ENCODE measurements at regions not wholly inside any gene's neighbourhood (a gene's known extent, or its start where the extent isn't known, plus 50 kb on each side); places are given as distances from the start of the nearest gene placed in this dataset.

DNA sequence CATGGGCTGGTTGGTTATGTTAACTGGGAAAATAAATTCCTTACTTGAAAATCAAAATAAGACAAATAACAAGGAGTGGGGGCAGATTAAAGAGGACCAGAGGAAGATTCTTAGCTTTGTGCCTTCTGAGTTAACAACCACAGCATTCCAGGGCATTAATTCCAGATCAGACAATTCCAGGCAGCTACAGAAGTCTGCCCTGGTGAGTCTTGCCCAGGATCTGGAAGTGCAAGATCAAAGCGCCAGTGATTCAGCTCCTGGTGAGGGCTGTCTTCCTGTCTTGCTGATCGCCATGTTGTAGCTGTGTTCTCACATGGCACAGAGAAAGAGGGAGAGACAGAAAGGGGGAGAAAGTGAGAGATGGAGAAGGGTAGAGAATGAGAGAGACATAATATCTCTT lies 65.6 kb downstream of the ANXA2R start:
- TF ChIP-seq, protein P1, sequence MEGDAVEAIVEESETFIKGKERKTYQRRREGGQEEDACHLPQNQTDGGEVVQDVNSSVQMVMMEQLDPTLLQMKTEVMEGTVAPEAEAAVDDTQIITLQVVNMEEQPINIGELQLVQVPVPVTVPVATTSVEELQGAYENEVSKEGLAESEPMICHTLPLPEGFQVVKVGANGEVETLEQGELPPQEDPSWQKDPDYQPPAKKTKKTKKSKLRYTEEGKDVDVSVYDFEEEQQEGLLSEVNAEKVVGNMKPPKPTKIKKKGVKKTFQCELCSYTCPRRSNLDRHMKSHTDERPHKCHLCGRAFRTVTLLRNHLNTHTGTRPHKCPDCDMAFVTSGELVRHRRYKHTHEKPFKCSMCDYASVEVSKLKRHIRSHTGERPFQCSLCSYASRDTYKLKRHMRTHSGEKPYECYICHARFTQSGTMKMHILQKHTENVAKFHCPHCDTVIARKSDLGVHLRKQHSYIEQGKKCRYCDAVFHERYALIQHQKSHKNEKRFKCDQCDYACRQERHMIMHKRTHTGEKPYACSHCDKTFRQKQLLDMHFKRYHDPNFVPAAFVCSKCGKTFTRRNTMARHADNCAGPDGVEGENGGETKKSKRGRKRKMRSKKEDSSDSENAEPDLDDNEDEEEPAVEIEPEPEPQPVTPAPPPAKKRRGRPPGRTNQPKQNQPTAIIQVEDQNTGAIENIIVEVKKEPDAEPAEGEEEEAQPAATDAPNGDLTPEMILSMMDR (conservative IDR thresholded peaks at IDR 0.05; ENCODE audit: control insufficient read depth, insufficient read depth, low read depth, low read length): no peak
- no peak overlapping the region for H3K4me3 ChIP-seq (ENCODE audit: control insufficient read depth, low read depth, low read length)
- no peak for DNase-seq (ENCODE audit: low read depth)

DNA sequence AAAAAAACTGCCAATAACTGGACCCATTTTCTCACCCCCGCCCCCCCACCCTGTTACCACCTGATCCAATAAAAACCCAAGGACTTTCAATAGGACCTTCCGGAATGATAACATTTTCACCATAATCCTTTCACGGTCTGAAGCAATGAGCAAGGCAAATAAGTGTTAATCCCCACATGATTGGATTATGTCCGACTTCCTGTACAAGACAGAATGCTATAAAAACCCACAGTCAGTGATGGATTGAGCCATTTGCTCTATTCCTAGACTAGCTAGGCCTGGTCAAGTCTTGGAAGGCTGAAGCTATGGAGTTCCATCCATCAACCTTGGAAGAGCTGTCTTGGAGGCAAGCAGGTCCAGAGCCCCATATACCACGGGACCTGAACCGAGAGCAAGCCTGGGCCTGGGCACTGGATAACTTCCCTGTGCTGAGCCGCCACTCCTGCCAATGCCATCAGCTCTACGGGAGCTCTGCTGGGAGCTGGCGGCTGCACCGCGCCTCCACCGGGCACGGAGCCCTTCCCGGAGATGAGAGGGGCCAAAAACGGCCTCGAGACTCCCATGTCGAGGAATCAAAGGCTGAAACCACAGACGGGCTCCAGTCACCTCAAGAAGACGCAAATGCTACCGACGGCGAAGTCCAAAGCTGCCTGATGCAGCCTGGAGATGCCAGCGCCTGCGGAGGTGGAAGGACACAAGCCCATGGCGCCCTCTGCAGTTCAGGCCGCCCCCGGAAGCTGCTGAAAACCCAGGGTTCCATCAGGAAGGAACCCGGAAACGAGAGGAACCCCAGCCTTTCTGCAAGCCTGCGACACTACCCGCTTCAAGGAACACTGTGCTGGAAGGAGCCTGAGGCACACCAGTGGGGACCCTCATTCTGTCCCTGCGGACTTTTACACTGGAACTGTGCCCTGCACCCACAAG lies 69.2 kb downstream of the ANXA2R start:
- no peak overlapping the region for H3K4me3 ChIP-seq (ENCODE audit: control insufficient read depth, low read depth, low read length)
- DNase-seq (ENCODE audit: low read depth): no peak
- TF ChIP-seq, protein P1 (conservative IDR thresholded peaks at IDR 0.05; ENCODE audit: control insufficient read depth, insufficient read depth, low read depth, low read length): no peak

DNA sequence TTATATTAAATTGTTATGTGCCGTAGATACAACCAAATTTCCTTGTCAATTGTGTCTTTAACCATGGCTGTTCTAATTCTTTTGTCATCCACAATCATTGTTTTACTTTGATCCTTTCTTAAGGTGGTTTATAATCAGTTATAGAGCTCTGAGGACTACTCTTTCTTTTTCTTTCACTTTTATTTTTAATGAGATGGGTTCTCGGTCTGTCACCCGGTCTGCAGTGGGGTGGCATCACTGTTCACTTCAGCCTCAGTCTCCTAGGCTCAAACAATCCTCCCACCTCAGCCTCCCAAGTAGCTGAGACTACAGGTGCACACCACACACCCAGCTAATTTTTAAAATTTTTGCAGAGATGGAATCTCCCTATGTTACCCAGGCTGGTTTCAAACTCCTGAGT lies 74.2 kb downstream of the ANXA2R start:
- no peak overlapping the region for H3K4me3 ChIP-seq (ENCODE audit: control insufficient read depth, low read depth, low read length)
- DNase-seq (ENCODE audit: low read depth): no peak
- TF ChIP-seq, protein P1 (conservative IDR thresholded peaks at IDR 0.05; ENCODE audit: control insufficient read depth, insufficient read depth, low read depth, low read length): no peak

DNA sequence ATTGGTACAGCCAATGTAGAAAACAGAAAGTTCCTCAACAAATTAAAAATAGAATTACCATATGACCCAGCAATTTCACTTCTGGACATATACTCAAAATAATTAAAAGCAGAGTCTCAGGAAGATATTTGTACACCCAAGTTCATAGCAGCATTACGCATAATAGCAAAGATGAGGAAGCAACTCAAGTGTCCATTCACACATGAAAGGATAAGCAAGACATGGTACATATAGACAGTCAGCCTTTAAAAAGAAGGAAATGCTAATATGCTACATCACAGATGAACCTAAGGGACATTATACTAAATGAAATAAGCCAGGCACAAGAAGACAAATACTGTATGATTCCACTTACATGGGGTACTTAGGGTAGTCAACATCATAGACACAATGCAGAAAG lies 76.7 kb downstream of the ANXA2R start:
- no peak for DNase-seq (ENCODE audit: low read depth)
- TF ChIP-seq, protein P1 (conservative IDR thresholded peaks at IDR 0.05; ENCODE audit: control insufficient read depth, insufficient read depth, low read depth, low read length): no peak
- H3K4me3 ChIP-seq (ENCODE audit: control insufficient read depth, low read depth, low read length): no peak overlapping the region

DNA sequence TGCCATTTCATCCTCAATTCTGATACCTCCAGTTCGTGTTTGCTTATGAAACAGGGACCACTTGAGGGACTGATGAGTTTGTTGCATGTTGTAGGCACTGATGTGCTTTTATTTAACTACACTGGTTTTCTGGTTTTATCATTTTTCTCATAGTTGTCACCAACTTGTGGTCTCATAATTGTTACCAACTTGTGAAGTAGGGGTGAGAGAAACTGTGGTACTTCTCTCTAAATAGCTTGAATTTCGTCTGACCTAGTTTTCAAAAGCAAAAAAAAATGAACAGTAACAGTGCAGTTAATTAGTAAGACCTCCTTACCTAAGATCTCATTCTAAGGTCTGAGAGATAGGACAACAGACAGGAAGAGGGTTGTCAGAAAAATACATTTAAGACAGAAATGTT lies 78.0 kb downstream of the ANXA2R start:
- DNase-seq (ENCODE audit: low read depth): no peak
- no peak overlapping the region for H3K4me3 ChIP-seq (ENCODE audit: control insufficient read depth, low read depth, low read length)
- TF ChIP-seq, protein P1 (conservative IDR thresholded peaks at IDR 0.05; ENCODE audit: control insufficient read depth, insufficient read depth, low read depth, low read length): no peak

DNA sequence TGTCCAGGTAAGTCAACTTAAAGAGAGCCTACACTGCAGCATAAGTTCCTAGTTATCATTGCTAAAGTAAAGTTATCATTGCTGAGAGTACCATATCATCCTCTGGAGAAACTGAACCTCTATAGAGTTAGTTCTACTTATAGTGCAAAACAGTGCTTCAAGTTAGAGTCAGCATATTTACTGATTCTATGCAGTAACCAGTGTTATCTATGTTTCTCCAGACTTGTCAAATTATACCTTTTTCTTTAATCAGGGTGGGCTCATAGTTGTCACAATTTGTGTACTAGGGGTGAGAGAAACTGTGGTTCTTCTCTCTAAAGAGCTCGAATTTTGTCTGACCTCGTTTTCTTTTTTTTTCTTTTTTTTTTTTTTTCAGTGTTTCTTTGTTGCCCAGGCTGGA lies 79.6 kb downstream of the ANXA2R start:
- TF ChIP-seq, protein P1 (conservative IDR thresholded peaks at IDR 0.05; ENCODE audit: control insufficient read depth, insufficient read depth, low read depth, low read length): no peak
- no peak for DNase-seq (ENCODE audit: low read depth)

More for the DNA sequence above, 79.6 kb downstream of the ANXA2R start:
- no peak overlapping the region for H3K4me3 ChIP-seq (ENCODE audit: control insufficient read depth, low read depth, low read length)

All from fibroblast of mammary gland (primary cell).